ENCODE measurements at regions not wholly inside any gene's neighbourhood (a gene's known extent, or its start where the extent isn't known, plus 50 kb on each side); places are given as distances from the start of the nearest gene placed in this dataset.

DNA sequence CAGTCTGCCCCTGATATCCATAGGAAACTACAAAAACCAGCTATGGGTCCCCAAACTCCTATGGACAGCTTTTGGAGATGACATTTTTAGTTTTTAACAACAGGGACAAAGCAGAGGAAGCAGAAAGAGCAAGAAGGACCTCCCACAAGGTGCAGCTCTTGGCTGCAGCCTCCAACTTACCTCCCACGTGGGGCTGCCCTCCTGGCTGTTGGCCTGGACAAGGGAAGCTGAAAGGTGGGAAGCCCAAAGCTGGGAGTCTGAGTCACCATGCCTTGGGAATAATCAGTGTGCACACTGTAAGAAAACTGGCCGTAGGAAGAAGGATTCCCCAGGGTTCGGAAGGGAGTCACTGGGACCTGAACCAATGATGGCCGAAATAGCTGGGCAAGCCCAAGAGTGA lies 51.8 kb upstream of the PAX1 start:
- no peak for ATAC-seq

DNA sequence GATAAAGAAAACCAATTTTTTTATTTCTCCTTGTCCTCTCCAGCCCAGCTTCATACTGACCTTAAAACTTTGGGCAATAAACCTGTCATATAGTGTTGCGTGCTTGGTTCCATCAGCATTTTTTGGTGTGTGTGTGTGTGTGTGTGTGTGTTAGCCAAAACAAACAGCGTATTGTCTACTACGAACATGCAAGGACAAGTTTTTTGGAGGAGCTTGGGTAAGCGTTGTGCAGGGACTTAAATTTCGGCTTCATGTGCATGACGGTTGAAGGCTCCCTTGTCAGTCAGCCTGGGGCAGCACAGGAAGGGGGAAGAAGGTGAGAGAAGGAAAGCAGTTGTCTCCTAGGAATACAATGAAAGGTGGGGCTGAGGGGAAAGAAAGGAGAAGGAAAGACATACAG lies 62.0 kb upstream of the PAX1 start:
- peak; percentile 52 for ATAC-seq

DNA sequence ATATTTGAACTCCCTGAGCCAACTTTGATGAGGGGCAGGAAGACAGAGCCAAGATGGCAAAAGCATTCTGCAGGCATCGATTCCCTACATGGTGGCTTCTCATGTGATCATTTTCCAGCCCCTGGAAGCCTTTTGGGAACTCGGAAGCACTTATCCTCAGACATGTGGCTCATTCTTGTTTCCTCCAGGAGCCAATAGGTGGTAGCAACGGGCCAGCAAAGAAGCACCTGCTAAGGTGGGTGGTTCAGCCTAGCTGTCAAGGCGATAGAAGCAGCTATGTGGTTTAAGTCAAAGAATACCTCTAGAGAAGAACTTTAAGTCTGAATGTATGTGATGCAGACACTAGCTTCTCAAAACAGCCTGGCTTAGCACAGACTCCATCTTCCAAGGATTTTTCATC lies 64.9 kb upstream of the PAX1 start:
- ATAC-seq: no peak

DNA sequence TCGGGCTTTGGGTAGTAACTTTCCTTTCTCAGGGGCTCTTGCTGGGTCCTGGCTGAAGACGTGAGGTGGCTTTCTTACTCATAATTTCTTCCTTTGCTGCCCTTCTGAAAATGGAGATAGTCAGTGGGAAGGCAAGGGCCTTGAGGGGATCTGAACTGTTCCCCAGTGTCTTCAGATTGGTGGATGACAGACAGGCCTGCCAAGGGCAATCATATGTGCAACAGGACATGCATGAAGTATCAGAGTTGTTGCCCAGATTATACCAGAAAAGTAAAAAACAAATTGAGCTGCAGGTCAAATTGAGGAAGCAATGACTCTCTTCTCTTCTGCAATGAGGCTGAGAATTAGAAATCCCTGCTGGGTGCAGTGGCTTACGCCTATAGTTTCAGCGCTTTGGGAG lies 71.6 kb upstream of the PAX1 start:
- no peak for ATAC-seq

DNA sequence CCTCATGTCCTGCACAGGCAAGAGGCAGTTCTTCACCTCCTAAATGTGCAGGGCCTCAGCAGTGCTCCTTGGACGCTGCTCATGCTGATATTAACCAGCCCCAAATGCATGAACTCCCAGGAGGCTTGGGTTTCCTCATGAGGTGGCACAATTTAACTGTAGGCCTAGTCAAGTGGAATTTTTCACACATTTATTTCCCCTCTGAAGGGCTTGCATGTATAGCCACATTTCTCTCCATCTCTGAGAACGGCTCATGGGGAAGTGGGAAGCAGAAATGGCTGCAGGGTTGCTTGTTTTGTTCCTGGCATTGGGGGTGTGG lies 72.8 kb upstream of the PAX1 start:
- ATAC-seq: no peak

DNA sequence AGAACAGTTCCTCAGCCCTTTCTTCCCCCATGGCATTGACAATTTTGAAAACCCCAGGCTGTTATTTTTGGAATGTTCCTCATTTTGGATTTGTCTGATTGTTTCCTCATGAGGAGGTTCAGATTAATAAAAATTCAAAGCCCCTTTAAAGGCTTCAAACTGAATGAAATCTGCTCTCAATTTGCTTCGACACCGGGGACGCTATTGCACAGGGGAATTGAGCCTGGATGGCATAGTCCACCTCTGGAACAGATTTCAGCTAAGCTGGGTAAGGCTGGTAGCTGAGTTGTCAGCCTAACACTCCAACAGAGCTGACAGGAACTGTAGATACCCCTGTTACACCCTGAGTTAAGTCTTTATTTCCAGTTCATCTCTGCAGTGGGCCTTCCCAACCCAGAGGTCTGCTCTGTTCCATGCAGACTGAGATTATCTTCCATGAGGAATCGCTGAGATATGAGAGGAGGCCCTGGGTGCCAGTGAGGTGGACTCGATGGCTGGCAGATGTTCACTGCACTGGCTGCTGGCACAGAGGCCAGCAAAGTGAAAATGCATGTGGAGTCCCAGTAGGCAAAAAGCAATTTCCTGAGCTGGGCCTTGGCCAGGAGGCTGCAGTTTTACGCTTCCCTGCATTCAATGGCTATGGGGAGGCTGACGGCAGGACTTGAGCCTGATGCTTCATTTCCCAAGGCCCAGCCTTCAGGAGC lies 73.3 kb upstream of the PAX1 start:
- no peak for ATAC-seq

DNA sequence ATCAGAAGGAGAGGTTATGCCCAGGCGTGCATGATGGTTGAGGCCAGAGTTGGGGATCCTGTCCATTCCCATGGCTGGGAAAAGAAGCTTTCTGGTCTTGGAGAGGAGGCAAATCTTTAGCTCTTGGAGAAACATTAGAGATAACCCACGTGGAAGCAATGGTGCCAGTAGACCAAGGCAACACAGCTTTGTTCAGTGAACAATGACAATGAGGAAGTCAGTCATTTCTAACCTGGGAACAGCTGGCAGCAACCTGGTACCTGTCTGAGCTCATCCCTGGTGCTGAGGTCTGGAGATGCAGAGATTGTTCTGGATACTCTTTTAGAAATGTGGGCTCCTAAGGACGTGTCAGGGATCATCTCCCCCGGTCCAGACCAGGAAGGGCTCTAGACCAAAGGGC lies 76.7 kb upstream of the PAX1 start:
- ATAC-seq: no peak

DNA sequence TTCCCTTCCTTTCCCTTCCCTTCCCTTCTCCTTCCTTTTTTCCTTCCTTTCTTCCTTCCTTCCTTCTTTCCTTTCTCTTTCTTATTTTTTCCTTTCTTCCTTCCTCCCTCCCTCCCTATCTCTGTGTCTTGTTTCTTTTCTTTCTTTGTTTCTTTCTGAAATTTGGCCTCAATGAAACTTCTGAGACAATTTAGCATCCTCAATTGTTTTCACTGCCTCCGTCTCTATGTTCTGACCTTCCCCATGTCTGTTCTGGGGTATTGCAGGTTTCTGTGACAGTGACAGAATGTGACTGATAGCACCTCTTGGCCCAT lies 81.7 kb upstream of the PAX1 start:
- ATAC-seq: no peak

DNA sequence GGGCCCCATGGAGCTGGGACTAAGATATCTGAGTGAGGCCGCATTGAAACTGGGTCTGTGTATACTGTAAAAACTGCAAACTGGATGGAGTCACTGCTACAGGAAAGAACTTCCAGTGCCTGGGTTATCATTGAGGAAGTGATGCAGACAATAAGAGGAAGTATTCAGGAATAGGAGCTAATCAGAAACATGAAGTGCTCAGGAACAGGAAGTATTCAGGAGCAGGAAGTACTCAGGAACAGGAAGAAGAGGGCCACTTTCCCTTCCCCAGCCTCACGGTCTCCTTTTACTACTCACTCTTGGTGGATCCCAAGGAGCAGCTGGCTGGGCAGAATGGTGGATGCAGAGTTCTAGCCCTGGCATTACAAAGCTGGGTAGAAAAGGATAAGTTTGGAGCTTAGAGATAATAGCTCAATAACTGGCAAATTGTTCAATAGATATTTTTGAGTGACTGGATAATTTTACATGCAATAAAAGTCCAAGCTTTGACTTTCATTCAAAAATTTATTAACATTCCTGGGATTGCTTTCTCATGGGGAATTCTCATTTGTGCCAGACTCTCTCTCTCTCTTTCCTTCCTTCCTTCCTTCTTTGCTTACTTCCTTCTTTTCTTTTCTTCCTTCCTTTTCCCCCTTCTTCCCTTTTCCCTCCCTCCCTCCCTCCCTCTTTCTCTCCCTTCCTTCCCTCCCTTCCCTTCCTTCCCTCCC lies 82.2 kb upstream of the PAX1 start:
- no peak for ATAC-seq

DNA sequence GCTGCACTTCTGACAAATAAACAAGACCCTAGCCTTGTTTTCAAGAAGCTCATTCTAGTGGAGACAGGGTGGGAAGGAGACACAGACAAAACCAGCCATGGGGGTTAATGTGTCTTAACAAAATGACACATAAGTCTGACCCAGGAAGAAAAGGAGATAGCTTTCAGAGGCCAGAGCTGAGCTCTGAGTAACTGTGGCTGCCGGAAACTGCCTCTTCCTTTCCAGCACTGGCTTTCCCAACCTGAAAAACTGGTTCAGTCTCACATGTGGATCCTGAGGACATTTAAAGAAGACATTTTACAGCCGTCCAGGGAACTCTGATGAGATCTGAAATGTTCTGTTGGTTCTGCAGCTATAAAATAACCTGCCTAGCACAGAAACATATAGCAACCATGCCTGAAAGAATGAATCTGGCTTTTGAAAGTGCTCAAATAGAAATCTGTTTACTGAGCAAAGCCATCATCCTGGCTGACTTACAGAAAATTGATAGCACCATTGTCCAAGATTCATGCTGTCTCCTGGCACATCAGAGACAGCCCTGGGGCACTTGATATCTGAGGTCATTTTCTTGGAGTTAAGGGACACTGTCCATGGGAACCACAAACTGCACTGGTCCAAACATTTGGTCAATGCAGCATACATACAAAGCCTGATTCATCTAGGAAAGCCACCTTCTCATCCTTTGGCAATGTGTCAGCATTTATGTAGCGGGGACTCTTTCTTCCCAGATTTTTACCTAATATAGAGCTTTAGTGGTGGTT lies 83.2 kb upstream of the PAX1 start:
- ATAC-seq: peak; percentile 87

DNA sequence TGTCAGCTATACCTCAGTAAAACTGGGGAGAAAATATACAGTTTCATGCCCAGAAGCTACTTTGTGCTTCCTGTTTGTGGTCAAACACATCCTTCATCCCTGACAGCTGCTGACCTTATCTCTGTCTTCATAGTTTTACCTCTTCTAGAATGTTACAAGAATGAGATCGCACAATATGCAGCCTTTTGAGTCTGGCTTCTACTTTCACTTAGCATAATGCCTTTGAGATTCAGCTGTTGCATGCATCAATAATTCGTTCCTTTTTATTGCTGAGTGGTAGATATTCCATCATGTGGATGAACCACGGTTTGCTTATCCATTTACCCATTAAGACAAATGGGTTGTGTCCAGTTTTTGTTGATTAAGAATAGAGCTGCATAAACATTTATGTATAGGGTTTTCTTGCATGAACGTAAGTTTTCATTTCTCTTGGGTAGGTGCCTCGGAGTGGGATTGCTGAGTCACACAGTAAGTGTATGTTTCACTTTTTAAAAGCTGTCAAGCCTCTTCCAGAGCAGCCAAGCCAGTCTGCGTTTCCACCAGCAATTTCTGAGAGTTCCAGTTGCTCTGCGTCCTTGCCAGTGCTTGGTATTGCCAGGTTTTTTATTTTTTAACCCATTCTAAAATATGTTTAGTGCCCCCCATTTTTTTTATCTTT lies 86.6 kb upstream of the PAX1 start:
- ATAC-seq: no peak

DNA sequence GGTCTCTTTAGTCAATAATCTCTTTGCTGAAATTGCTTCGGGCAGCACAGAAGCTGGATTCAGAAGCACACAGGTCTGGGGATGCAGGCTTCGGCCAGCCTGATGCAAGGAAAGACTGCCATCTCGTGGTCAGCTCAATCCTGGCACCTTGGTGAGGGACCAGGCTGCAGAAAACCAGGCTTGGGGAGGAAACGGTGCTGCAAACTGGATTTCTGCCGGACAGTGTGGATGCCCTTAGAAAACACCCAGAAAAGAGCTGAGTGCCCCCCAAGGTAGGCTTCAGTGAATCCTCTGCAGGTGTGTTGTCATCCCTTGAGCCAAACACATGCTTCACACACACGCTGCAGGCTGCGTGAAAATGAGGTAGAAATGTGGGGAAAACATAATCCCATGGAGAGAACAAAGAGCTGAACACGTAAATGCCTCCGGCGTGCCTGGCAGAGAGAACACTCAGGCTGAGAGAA lies 89.8 kb upstream of the PAX1 start:
- peak; percentile 77 for ATAC-seq

DNA sequence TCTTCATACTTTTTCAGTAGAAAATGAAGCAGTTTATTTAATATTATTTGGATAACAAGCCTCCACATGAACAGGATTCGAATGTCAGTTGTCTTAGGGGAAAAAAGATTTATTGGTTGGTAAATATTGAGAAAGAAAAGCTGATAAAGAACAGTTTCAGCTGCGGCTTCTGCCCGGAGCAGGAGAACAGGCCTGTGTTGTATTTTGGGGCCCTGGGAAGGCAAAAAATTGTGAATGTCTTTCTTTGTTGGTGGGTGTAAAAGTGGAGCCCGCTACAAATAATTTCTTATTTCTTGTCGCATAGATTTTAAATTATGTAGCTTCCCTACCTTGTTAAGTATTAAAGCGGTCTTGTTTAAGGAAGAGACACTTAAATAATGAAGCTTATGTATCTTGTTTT lies 90.5 kb upstream of the PAX1 start:
- no peak for ATAC-seq

DNA sequence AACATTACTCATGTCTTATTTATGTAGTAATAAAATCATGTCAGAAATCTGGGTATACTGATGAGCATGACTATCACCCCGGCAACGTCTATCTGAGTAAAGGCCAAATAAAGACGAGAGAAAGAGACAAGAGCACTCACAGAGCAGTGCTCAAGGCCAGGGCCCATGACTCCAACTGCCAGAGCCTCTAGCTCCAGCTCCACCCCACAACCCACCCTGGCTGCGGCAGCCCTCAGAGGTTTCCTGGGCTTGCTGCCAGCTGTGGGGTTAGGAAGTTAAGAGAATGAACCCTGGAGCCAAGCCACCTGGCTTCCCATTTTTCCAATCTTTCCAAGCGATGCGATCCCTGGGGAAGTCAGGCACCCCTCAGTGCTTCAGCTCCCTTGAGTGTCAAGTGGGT lies 92.0 kb upstream of the PAX1 start:
- no peak for ATAC-seq

DNA sequence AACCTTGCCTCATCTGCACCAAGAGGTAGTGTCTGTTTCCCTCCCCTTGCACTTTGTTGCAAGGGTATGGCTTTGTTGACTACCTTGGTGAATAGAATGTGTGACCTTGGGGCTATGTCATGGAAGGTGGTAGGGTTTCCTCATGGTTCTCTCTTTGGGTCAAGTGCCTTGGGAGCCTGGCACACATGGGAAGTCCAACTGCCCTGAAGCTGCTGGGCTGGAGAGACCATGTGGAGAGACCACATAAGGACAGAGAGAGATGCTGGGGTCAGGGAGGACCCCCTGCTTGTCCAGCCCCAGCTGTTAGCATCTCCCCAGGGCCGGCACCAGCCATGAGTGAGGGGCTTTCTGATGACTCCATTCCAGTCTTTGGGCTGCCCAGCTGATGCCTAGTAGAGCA lies 95.5 kb upstream of the PAX1 start:
- no peak for ATAC-seq

DNA sequence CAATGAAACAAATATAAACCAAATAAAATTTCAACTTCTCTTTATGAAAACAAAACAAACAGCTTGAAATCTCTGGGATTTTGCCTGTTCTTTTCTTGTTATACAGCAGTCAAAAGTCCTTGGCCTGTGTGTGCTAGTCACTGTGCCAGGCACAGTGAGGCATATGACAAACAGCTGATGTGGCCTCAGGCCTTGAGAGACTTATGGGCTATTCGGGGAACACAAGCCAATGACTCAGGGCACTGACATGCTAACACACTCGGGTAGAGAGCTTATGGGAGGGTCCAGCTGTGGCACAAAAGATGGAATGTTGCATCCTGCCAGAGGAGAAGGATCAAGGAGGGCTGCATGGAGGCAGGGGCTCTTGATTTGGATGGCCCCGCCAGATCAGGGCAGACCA lies 95.4 kb upstream of the NKX2-2 start:
- peak; percentile 41 for ATAC-seq

DNA sequence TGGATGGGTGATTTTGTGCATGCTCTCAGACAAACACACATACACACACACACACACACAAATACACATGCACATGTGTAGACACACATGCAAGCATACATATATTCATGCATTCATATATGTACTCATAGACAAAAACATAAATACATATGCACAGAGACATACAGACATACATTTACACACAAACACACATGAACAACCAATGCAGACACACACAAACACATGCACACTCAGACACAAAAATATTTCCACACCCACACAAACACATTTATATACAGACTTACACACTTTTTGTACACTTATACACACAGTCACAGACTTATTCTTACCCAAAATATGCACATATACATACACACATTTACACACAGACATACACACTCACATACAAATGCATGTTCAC lies 94.9 kb upstream of the NKX2-2 start:
- no peak for ATAC-seq

DNA sequence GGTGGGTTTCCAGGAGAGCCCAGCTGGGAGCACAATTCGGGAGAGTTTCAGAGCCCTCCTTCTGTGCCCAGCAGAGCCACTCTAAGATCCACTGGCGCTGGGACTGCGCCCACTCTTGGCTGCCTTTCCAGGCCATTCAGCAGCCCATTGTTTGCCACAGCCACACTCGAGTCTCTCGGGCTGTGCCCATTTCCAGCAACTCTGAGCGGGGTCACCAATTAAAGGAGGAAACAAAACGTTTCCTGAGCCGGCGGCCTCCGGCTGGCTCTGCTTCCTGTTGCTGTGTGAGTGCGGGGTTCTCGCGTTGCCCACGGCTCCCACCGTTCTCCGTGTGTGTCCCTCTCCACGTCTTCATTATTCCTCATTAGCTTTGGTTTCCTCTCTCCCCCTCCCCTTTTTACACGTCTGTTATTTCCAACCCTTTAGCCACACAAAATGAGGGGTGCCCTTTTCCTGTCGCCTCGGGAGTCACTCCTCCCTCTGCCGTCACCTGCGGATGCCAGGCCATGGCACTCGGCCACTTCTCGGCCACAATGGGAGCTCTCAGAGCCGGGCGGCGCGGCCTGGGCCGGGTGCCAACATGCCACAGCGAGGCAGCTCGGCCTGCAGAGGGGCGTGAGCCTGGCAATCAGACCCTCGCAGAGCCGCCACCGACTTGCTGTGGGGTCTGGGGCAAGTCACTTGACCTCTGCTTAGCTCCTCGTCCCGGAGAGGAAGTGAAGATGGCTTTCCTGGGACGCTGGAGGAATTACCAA lies 94.3 kb upstream of the NKX2-2 start:
- no peak for ATAC-seq

DNA sequence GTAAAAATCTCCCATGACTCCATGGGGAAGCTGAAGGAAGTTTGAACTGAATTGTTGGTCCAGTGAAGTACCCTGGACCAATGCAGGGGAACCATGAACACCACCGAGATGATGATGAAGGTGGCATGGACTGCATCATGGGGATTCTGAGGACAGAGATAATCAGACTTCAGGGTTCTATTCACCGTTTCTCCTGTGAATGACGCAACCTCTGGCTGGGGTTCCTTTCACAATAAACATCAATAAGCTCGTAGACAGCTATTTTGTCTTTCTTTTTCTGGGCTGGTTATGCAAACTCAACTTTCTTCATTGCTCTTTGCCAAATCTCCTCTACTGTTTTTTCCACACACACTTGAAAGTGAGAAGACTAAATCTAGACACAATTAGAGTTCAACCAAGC lies 87.9 kb upstream of the NKX2-2 start:
- ATAC-seq: no peak

DNA sequence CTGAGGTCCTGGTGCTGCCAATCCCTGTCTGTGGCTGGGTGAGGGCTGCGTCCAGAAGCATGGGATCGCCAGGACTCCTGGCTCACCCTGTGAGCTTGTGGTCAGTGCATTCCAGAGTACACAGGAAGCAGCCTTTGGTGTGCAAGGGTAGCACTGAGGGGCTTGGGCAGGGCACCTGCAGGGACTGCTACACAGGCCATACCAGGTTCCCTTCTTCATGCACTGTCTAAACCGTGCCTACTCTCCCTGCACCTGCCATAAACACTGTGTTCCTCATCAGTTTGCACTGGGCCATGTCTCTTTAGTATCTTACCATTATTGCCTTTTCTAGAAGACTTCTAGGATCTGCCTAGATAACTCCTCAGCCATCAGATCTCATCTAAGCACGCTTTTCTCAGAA lies 72.8 kb upstream of the NKX2-2 start:
- ATAC-seq: no peak

DNA sequence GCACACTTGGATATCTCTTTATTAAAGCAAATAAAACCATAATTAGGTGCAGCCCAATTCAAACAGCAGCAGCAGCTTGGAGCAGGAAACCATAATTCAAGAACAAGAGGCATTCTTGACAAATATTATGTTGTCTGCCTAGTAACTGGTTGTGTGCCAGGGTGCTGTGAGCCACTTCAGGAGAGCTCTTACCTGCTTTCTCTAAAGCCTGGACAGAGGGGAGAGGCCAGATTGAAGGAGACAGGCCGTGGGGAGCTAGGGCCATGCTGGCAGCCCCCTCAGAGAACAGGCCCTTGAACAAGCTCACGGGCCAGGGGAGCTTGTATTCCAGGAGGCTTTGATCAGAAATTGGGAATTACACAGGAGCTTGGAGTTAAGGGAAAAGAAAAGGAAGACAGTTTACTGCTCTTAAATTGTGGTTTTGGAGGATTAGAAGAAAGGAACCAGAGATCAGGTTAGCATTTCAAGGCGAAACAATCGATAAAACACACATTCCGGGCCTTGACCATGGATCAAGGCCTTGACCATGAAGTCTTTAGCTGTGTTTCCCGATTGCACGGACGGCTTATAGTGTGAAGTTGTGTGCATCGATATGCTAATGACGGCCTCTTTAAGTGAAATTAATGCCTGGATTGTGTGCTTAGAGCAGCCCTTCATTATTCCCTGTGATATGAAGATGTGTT lies 69.8 kb upstream of the NKX2-2 start:
- ATAC-seq: no peak

DNA sequence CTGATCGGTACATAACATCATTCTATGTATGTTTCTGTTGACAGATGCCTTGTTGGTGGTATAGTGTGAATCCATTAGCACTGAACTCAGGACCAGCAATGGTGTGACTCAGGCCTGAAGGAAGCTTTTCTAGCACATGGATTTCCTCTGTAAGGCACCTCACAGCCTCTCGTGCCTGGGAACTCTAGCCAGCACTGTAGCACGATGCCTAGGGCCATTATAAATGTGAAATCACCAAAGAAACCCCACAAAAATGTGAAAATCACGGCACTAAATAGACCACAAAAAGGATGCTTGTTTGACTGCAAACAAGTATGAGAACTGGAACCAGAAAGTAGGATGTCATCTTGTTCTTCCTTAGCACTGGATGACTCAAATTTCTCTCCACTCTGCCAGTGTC lies 63.7 kb upstream of the NKX2-2 start:
- ATAC-seq: no peak

All from esophagus mucosa (tissue), 1 donor.